Activated naive CD4-positive, alpha-beta T cell treated with anti-CD3 and anti-CD28 coated beads, Interleukin-2, amount 50 U/mL, for 24 hours (primary cell): ENCODE measurements at regions not wholly inside any gene's neighbourhood (a gene's known extent, or its start where the extent isn't known, plus 50 kb on each side); places are given as distances from the start of the nearest gene placed in this dataset.

ENCODE experiments used
- H3K27ac Mint-ChIP-seq: one replicate; pipeline ENCODE4 v1.8.0; 2021; ENCODE audit warnings: mild to moderate bottlenecking, mixed read lengths
- H3K27me3 Mint-ChIP-seq: one replicate; pipeline ENCODE4 v1.8.0; 2021; ENCODE audit warnings: mixed read lengths
- H3K36me3 Mint-ChIP-seq: one replicate; pipeline ENCODE4 v1.8.0; 2021; ENCODE audit warnings: mixed read lengths
- H3K4me1 Mint-ChIP-seq: one replicate; pipeline ENCODE4 v1.8.0; 2021; ENCODE audit warnings: mixed read lengths
- H3K4me3 Mint-ChIP-seq: one replicate; pipeline ENCODE4 v1.8.0; 2021; ENCODE audit warnings: mild to moderate bottlenecking, mixed read lengths
- H3K9me3 Mint-ChIP-seq: one replicate; pipeline ENCODE4 v1.8.0; 2021; ENCODE audit warnings: mixed read lengths

- Mint-ChIP-seq H3K4me3 (no peak overlapping the region), H3K27ac (no peak overlapping the region), H3K4me1 (no peaks in the 10 kb centered on the region), H3K9me3 (no peaks in the 10 kb centered on the region), H3K27me3 (no peaks in the 10 kb centered on the region), H3K36me3 (no peaks in the 10 kb centered on the region)
Observed at GRCh38 chr4:63637270-63637669, 772.0 kb downstream of the TECRL start.

- Mint-ChIP-seq H3K36me3 (no peaks in the 10 kb centered on the region), H3K27me3 (no peaks in the 10 kb centered on the region), H3K4me1 (no peaks in the 10 kb centered on the region), H3K4me3 (no peak overlapping the region), H3K9me3 (no peaks in the 10 kb centered on the region), H3K27ac (no peak overlapping the region)
Observed at GRCh38 chr4:63632858-63633257, 776.4 kb downstream of the TECRL start.

- Mint-ChIP-seq H3K9me3 (peaks cover 5% of the 10 kb centered on the region), H3K4me3 (no peak overlapping the region), H3K27me3 (no peaks in the 10 kb centered on the region), H3K36me3 (no peaks in the 10 kb centered on the region), H3K27ac (no peak overlapping the region), H3K4me1 (no peaks in the 10 kb centered on the region)
Observed at GRCh38 chr4:63620271-63620670, 789.0 kb downstream of the TECRL start.

- Mint-ChIP-seq H3K4me1 (no peaks in the 10 kb centered on the region), H3K27me3 (no peaks in the 10 kb centered on the region), H3K4me3 (no peak overlapping the region), H3K36me3 (no peaks in the 10 kb centered on the region), H3K9me3 (peaks cover 5% of the 10 kb centered on the region), H3K27ac (no peak overlapping the region)
Observed at GRCh38 chr4:63619771-63620170, 789.5 kb downstream of the TECRL start.

- Mint-ChIP-seq H3K27me3 (no peaks in the 10 kb centered on the region), H3K4me3 (no peak overlapping the region), H3K36me3 (no peaks in the 10 kb centered on the region), H3K4me1 (no peaks in the 10 kb centered on the region), H3K9me3 (peaks cover 5% of the 10 kb centered on the region), H3K27ac (no peak overlapping the region)
Observed at GRCh38 chr4:63618883-63619718, 790.1 kb downstream of the TECRL start.

- peaks cover 13% of the 10 kb centered on the region for H3K9me3 Mint-ChIP-seq
Observed at GRCh38 chr4:63607169-63607872, 801.9 kb downstream of the TECRL start.

GRCh38 chr4:63589796-63590195, 819.5 kb downstream of the TECRL start:
- no peaks in the 10 kb centered on the region for H3K27me3 Mint-ChIP-seq
- no peak overlapping the region for H3K27ac Mint-ChIP-seq
- H3K36me3 Mint-ChIP-seq: no peaks in the 10 kb centered on the region
- H3K9me3 Mint-ChIP-seq: peaks cover 5% of the 10 kb centered on the region
- no peaks in the 10 kb centered on the region for H3K4me1 Mint-ChIP-seq
- H3K4me3 Mint-ChIP-seq: no peak overlapping the region

More at GRCh38 chr4:63607169-63607872, 801.9 kb downstream of the TECRL start:
- H3K27ac Mint-ChIP-seq: no peak overlapping the region
- H3K4me3 Mint-ChIP-seq: no peak overlapping the region
- no peaks in the 10 kb centered on the region for H3K27me3 Mint-ChIP-seq
- H3K36me3 Mint-ChIP-seq: no peaks in the 10 kb centered on the region
- no peaks in the 10 kb centered on the region for H3K4me1 Mint-ChIP-seq

GRCh38 chr4:63583561-63583960, 825.7 kb downstream of the TECRL start:
- H3K27me3 Mint-ChIP-seq: no peaks in the 10 kb centered on the region
- peaks cover 13% of the 10 kb centered on the region for H3K9me3 Mint-ChIP-seq
- no peak overlapping the region for H3K27ac Mint-ChIP-seq

GRCh38 chr4:63583007-63583406, 826.2 kb downstream of the TECRL start:
- H3K27me3 Mint-ChIP-seq: no peaks in the 10 kb centered on the region
- H3K4me1 Mint-ChIP-seq: no peaks in the 10 kb centered on the region
- no peak overlapping the region for H3K4me3 Mint-ChIP-seq
- H3K27ac Mint-ChIP-seq: no peak overlapping the region
- H3K9me3 Mint-ChIP-seq: peaks cover 13% of the 10 kb centered on the region
- no peaks in the 10 kb centered on the region for H3K36me3 Mint-ChIP-seq

More at GRCh38 chr4:63583561-63583960, 825.7 kb downstream of the TECRL start:
- Mint-ChIP-seq H3K4me3 (no peak overlapping the region), H3K36me3 (no peaks in the 10 kb centered on the region), H3K4me1 (no peaks in the 10 kb centered on the region)

GRCh38 chr4:63580796-63581475, 828.3 kb downstream of the TECRL start:
- no peak overlapping the region for H3K4me3 Mint-ChIP-seq
- H3K4me1 Mint-ChIP-seq: no peaks in the 10 kb centered on the region
- H3K9me3 Mint-ChIP-seq: peaks cover 13% of the 10 kb centered on the region
- no peaks in the 10 kb centered on the region for H3K36me3 Mint-ChIP-seq
- H3K27me3 Mint-ChIP-seq: no peaks in the 10 kb centered on the region
- no peak overlapping the region for H3K27ac Mint-ChIP-seq

- no peak overlapping the region for H3K4me3 Mint-ChIP-seq
- no peaks in the 10 kb centered on the region for H3K27me3 Mint-ChIP-seq
- H3K4me1 Mint-ChIP-seq: no peaks in the 10 kb centered on the region
- peaks cover 13% of the 10 kb centered on the region for H3K9me3 Mint-ChIP-seq
- H3K36me3 Mint-ChIP-seq: no peaks in the 10 kb centered on the region
- H3K27ac Mint-ChIP-seq: no peak overlapping the region
Observed at GRCh38 chr4:63578383-63578782, 830.9 kb downstream of the TECRL start.

GRCh38 chr4:63566658-63567057, 842.6 kb downstream of the TECRL start:
- H3K9me3 Mint-ChIP-seq: no peaks in the 10 kb centered on the region
- H3K4me1 Mint-ChIP-seq: no peaks in the 10 kb centered on the region
- H3K4me3 Mint-ChIP-seq: no peak overlapping the region
- H3K36me3 Mint-ChIP-seq: no peaks in the 10 kb centered on the region
- H3K27me3 Mint-ChIP-seq: no peaks in the 10 kb centered on the region
- no peak overlapping the region for H3K27ac Mint-ChIP-seq

GRCh38 chr4:63563288-63564014, 845.8 kb downstream of the TECRL start:
- Mint-ChIP-seq H3K4me1 (no peaks in the 10 kb centered on the region), H3K27me3 (no peaks in the 10 kb centered on the region), H3K36me3 (no peaks in the 10 kb centered on the region), H3K9me3 (peaks cover 6% of the 10 kb centered on the region), H3K4me3 (no peak overlapping the region), H3K27ac (no peak overlapping the region)

- Mint-ChIP-seq H3K9me3 (peaks cover 10% of the 10 kb centered on the region), H3K27ac (no peak overlapping the region), H3K27me3 (no peaks in the 10 kb centered on the region), H3K4me3 (no peak overlapping the region), H3K36me3 (no peaks in the 10 kb centered on the region), H3K4me1 (no peaks in the 10 kb centered on the region)
Observed at GRCh38 chr4:63558709-63559108, 850.5 kb downstream of the TECRL start.

- Mint-ChIP-seq H3K9me3 (peaks cover 21% of the 10 kb centered on the region), H3K36me3 (no peaks in the 10 kb centered on the region), H3K4me1 (no peaks in the 10 kb centered on the region), H3K27me3 (no peaks in the 10 kb centered on the region), H3K4me3 (no peak overlapping the region), H3K27ac (no peak overlapping the region)
Observed at GRCh38 chr4:63556332-63556731, 852.9 kb downstream of the TECRL start.
